GM12864 (cell line): ENCODE measurements at regions not wholly inside any gene's neighbourhood (a gene's known extent, or its start where the extent isn't known, plus 50 kb on each side); places are given as distances from the start of the nearest gene placed in this dataset.

Experiments used
- DNase-seq: peaks from one replicate; pipeline ENCODE4 v3.0.0-alpha.2; 2011; ENCODE audit warnings: low read depth
- H3K4me3 ChIP-seq: 2 replicates; pipeline ENCODE4 v1.5.1; 2011; ENCODE audit warnings: mild to moderate bottlenecking, low read depth, low read length, control low read depth
- CTCF ChIP-seq: IDR thresholded peaks from 2 replicates; pipeline ENCODE4 v1.5.1; 2011; ENCODE audit warnings: low read depth, mild to moderate bottlenecking, moderate library complexity, low read length, control low read depth, inconsistent platforms; ENCODE audit errors: missing control alignments

- DNase-seq, result no peak
- TF ChIP-seq CTCF, result no peak
These were observed 64.2 kb downstream of the GJA1 start for GRCh38 chr6:121499666-121500065.

GRCh38 chr6:121503589-121503991 is 68.1 kb downstream of the GJA1 start:
- DNase-seq, result no peak
- TF ChIP-seq CTCF, result no peak
- no peak overlapping the region for H3K4me3 ChIP-seq

More at GRCh38 chr6:121499666-121500065, 64.2 kb downstream of the GJA1 start:
- H3K4me3 ChIP-seq, result no peak overlapping the region

- H3K4me3 ChIP-seq, result no peak overlapping the region
- no peak for DNase-seq
- no peak for TF ChIP-seq CTCF
These were observed 68.8 kb downstream of the GJA1 start for GRCh38 chr6:121504227-121504626.

- TF ChIP-seq CTCF, result no peak
- no peak overlapping the region for H3K4me3 ChIP-seq
- DNase-seq, result no peak
These were observed 69.8 kb downstream of the GJA1 start for GRCh38 chr6:121505284-121505683.

GRCh38 chr6:121506761-121507754 is 71.6 kb downstream of the GJA1 start:
- DNase-seq, result no peak
- no peak overlapping the region for H3K4me3 ChIP-seq
- TF ChIP-seq CTCF, result no peak

GRCh38 chr6:121510568-121511177 is 75.2 kb downstream of the GJA1 start:
- no peak for DNase-seq
- no peak overlapping the region for H3K4me3 ChIP-seq
- TF ChIP-seq CTCF, result no peak
